GM10248 (cell line): ENCODE measurements at regions not wholly inside any gene's neighbourhood (a gene's known extent, or its start where the extent isn't known, plus 50 kb on each side); places are given as distances from the start of the nearest gene placed in this dataset.

Source experiments
- CTCF ChIA-PET: fragments of 300-600 bp; sonication (Branson Sonifier 250); formaldehyde crosslinking; extraction: SDS; loops from one replicate; lab custom pipeline; 2021; ENCODE audit warnings: antibody characterized with exemption; lab: Yijun Ruan, JAX
- POLR2A ChIA-PET: fragments of 350-650 bp; sonication (Branson Sonifier 250); formaldehyde crosslinking; extraction: SDS; loops from one replicate; lab custom pipeline; 2020; ENCODE audit warnings: antibody characterized with exemption; lab: Yijun Ruan, JAX
- DNase-seq: peaks from one replicate; pipeline ENCODE4 v3.0.0; 2012; ENCODE audit errors: extremely low spot score
- CTCF ChIP-seq: IDR thresholded peaks from 2 replicates; pipeline ENCODE4 v1.5.1; 2012; ENCODE audit warnings: mild to moderate bottlenecking, low read depth; ENCODE audit errors: extremely low read depth, missing control alignments, control extremely low read depth

DNA sequence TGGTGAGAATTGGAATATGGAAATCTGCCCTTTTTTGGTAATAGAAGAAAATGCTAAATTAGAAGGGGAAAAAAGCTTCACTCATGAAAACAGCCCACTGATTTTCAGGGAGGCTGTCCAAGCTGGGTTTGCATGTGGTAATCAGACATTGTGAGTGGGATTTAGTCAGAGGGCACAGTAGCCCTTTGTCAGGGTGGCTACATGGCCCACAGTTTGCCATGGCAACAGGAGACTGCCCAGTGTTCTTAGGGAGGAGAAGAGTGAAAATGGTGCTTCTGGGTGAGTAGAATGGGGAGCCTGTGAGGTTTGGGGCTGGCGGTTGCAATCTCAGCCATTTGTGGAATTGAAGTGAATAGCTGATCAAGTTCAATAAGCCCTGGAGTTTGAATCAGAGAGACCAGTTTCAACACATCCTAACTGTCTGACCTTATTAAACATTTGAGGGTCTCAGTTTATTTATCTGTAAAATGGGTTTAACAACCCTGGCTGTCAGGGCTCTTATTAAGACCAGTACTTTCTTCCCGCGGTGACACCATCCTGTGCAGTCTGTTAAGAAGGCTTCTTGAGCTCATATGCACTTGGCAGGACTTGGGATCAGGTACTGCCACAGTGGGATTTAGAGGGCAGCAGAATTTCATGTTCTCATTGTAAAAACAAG lies 107.6 kb upstream of the TNC start:
- no peak for TF ChIP-seq CTCF
- DNase-seq: no peak
- POLR2A ChIA-PET: no interaction called here
- CTCF ChIA-PET: no interaction called here

- DNase-seq: no peak
- TF ChIP-seq CTCF: no peak
- POLR2A ChIA-PET: no interaction called here
- CTCF ChIA-PET: no interaction called here
These were observed 108.2 kb upstream of the TNC start for GRCh38 chr9:115226152-115226551.

DNA sequence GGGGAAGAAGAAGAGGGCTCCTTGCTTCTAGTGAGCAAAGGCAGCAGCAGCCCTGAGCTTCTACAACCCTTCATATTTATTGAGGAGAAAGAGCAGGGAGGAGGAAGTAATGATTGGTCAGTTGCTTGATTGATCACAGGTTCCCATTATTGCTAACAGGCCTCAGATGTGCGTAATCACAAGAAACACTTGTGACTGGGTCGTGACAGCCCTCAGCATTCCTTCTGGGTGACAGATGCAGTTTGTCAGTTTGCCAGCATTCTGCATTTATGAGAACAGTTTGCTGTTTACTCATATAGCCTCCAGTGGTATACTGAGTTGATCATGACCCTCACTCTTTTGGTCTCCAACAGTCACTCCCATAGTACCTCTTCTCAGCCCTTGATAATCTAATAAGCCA lies 111.5 kb upstream of the TNC start:
- ChIA-PET POLR2A (no interaction called here), CTCF (no interaction called here)
- TF ChIP-seq CTCF: no peak
- no peak for DNase-seq

- no peak for DNase-seq
- ChIA-PET CTCF (interaction anchor here (2.8 kb wide), 1 partner anchor 14 kb away, joined by 11 read pairs; no protein-coding TSS in a partner anchor), POLR2A (no interaction called here)
- no peak for TF ChIP-seq CTCF
These were observed 113.1 kb upstream of the TNC start for GRCh38 chr9:115230924-115231515.

- TF ChIP-seq CTCF: no peak
- POLR2A ChIA-PET: no interaction called here
- CTCF ChIA-PET: interaction anchor here (2.8 kb wide), 1 partner anchor 13 kb away, joined by 11 read pairs; no protein-coding TSS in a partner anchor
- no peak for DNase-seq
These were observed 114.3 kb upstream of the TNC start for GRCh38 chr9:115232181-115232774.

DNA sequence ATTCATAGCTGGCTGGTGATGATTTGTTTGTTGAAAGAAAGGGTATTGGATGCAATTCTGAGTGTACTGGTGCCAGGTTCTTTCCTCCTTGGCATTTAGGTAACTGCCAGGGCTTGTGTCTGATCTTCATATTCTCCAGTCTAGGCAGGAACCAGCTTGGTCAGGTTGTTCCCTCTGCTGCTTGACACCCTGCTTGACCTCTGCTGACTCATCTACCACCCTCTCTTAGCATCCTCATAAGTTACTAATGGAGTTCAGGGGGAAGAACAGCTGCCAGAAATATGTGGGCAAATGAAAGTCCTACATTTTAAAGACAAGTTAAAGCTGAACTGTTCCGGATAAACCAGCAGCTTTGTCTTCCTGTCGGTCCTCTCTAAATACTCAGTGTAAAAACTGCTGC lies 116.1 kb upstream of the TNC start:
- peak; percentile 12 for DNase-seq
- no peak for TF ChIP-seq CTCF
- CTCF ChIA-PET: interaction anchor here (0.8 to 1.8 kb wide), 4 partner anchors 11 to 828 kb away, joined by 3 to 7 read pairs (median 4); no protein-coding TSS in a partner anchor
- POLR2A ChIA-PET: no interaction called here
